ENCODE measurements at regions not wholly inside any gene's neighbourhood (a gene's known extent, or its start where the extent isn't known, plus 50 kb on each side); places are given as distances from the start of the nearest gene placed in this dataset.
"Not testable (repeated sequence)": the region's sequence is repeated elsewhere in the genome, so short reads cannot be mapped to it uniquely, and the experiment has no call there.

DNA sequence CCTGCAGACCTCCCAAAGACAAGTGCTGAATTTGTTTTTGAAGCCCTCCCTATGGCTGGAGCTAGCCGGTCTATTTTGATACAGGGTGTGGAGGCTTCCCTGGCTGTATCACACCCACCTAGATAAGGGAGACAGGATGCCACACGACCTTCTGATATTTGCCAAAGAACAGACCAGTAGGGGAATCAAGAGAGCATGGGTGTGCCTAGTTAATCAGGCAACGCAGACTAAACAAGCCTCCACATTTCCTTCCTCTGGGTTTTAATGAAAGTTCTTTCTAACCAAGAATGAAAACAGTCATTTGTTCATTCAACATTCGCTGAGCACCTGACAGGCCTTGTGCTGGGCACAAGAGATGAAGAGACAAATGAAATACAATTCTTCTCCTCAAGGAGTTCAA, 446.8 kb downstream of the PLPP3 start:
- TF ChIP-seq, protein P1, sequence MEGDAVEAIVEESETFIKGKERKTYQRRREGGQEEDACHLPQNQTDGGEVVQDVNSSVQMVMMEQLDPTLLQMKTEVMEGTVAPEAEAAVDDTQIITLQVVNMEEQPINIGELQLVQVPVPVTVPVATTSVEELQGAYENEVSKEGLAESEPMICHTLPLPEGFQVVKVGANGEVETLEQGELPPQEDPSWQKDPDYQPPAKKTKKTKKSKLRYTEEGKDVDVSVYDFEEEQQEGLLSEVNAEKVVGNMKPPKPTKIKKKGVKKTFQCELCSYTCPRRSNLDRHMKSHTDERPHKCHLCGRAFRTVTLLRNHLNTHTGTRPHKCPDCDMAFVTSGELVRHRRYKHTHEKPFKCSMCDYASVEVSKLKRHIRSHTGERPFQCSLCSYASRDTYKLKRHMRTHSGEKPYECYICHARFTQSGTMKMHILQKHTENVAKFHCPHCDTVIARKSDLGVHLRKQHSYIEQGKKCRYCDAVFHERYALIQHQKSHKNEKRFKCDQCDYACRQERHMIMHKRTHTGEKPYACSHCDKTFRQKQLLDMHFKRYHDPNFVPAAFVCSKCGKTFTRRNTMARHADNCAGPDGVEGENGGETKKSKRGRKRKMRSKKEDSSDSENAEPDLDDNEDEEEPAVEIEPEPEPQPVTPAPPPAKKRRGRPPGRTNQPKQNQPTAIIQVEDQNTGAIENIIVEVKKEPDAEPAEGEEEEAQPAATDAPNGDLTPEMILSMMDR (IDR thresholded peaks at IDR 0.05; ENCODE audit: insufficient read depth, low read length, missing control alignments), result no peak
- DNase-seq (ENCODE audit: low read depth, low spot score), result no peak
- POLR2A ChIA-PET, result no interaction called here

DNA sequence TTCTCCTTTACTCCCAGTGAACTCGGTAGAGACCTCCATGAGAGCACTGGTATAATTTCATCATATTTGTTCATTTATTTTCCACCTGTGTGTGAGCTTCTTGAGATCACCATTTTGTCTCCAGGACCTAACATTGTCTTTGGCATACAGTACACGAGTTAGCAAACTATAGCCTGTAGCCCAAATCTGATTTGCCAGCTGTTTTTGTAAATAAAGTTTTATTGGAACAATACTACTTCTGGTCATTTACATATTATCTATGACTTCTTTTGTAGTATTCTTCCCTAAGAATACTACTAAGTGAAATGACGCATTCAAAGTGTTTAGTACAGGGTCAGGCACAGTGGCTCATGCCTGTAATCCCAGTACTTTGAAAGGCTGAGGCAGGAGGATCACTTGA, 449.5 kb downstream of the PLPP3 start:
- ChIA-PET CTCF (no interaction called here), POLR2A (no interaction called here)
- no peak for DNase-seq (ENCODE audit: low read depth, low spot score)
- H3K4me3 ChIP-seq (ENCODE audit: low read depth, low read length), result no peak overlapping the region
- TF ChIP-seq, protein P1 (IDR thresholded peaks at IDR 0.05; ENCODE audit: insufficient read depth, low read length, missing control alignments), result no peak

More for the DNA sequence above, 446.8 kb downstream of the PLPP3 start:
- CTCF ChIA-PET, result interaction anchor here (1.2 kb wide), 1 partner anchor 8 kb away, joined by 4 read pairs; no protein-coding TSS in a partner anchor
- no peak overlapping the region for H3K4me3 ChIP-seq (ENCODE audit: low read depth, low read length)

DNA sequence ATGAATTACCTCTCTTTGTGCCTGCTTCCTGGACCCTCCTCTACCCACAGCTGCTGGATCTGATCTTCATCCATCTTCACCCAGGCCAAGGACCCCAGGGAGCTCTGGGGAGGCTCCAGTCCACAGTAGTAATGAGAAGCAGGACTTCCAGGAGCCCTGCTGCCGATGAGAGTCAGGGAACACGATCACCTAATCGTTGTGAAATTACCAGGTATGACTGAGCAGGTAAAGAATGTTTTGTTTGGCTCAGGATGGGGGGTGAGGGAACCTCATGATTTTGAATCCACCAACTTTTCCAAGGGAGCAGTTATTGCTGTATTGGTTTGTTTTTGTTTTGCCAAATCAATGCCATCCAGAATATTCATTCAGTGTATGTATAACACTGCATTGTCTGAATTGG, 454.0 kb downstream of the PLPP3 start:
- POLR2A ChIA-PET, result no interaction called here

DNA sequence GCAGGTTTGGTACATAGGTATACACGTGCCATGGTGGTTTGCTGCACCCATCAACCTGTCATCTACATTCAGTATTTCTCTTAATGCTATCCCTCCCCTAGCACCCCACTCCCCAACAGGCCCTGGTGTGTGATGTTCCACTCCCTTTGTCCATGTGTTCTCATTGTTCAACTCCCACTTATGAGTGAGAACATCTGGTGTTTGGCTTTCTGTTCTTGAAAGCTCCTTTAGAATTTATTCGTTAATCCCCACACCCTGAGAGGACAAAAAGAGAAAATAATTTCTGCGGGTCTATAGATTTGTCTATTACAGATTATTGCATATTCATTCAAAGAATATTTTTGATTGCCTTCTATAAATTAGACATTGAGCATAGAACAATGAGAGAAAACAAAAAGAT, 455.5 kb downstream of the PLPP3 start:
- TF ChIP-seq, protein P1 (IDR thresholded peaks at IDR 0.05; ENCODE audit: insufficient read depth, low read length, missing control alignments), result no peak
- CTCF ChIA-PET, result interaction anchor here (0.6 to 1.2 kb wide), 2 partner anchors 9 to 1177 kb away, joined by 3 to 4 read pairs; no protein-coding TSS in a partner anchor
- POLR2A ChIA-PET, result no interaction called here
- no peak overlapping the region for H3K4me3 ChIP-seq (ENCODE audit: low read depth, low read length)
- no peak for DNase-seq (ENCODE audit: low read depth, low spot score)

More for the DNA sequence above, 454.0 kb downstream of the PLPP3 start:
- DNase-seq (ENCODE audit: low read depth, low spot score), result no peak
- CTCF ChIA-PET, result interaction anchor here (1.0 kb wide), 1 partner anchor 9 kb away, joined by 3 read pairs; no protein-coding TSS in a partner anchor
- TF ChIP-seq, protein P1 (IDR thresholded peaks at IDR 0.05; ENCODE audit: insufficient read depth, low read length, missing control alignments), result no peak
- no peak overlapping the region for H3K4me3 ChIP-seq (ENCODE audit: low read depth, low read length)

DNA sequence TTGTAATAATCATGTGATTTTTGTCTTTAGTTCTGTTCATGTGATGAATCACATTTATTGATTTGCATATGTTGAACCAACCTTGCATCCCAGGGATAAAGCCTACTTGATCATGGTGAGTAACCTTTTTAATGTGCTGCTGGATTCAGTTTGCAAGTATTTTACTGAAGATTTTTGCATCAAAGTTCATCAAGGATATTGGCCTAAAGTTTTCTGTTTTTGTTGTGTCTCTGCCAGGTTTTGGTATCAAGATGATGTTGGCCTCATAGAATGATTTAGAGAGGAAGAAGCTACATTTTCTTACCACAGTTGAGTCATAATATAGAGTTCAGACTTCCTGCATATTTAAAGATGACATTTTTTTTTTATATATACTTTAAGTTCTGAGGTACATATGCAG, 455.9 kb downstream of the PLPP3 start:
- no peak for DNase-seq (ENCODE audit: low read depth, low spot score)
- TF ChIP-seq, protein P1 (IDR thresholded peaks at IDR 0.05; ENCODE audit: insufficient read depth, low read length, missing control alignments), result no peak
- CTCF ChIA-PET, result no interaction called here
- POLR2A ChIA-PET, result no interaction called here
- H3K4me3 ChIP-seq (ENCODE audit: low read depth, low read length), result no peak overlapping the region

DNA sequence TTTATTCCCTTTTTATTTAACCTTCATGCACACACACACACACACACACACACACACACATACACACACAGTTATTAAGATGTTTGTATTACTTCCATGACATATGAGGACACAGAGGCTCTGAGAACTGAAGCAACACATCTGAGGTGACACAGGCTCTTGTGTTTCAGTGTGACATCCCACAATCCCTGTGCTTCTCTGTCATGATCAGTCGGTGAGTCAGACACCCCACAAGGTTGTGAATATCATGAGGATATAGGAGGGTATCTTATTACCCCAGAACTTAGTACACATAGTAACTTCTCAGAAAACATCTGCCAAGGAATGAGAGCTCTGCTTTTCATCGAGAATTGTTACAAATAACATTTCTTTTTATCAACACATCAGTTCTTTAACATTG, 459.3 kb downstream of the PLPP3 start:
- TF ChIP-seq, protein P1 (IDR thresholded peaks at IDR 0.05; ENCODE audit: insufficient read depth, low read length, missing control alignments), result no peak
- CTCF ChIA-PET, result interaction anchor here (0.6 kb wide), 1 partner anchor 12 kb away, joined by 3 read pairs; no protein-coding TSS in a partner anchor
- H3K4me3 ChIP-seq (ENCODE audit: low read depth, low read length), result no peak overlapping the region
- no peak for DNase-seq (ENCODE audit: low read depth, low spot score)
- POLR2A ChIA-PET, result interaction anchor here (0.8 kb wide), 1 partner anchor 366 kb away, joined by 5 read pairs; no protein-coding TSS in a partner anchor

DNA sequence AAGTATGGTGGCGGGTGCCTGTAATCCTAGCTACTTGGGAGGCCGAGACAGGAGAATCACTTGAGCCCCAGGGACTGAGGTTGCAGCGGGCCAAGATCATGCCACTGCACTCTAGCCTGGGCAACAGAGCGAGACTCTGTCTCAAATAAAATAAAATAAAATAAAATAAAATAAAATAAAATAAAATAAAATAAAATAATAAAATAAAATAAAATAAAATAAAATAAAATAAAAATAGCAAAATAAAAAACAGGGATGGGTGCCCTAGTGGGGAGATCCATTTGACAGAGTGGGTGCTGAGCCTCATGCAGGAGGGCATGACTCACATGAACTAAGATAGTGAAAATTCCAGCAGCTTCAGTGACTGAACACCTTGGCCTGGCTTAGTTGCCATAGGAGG, 460.7 kb downstream of the PLPP3 start:
- POLR2A ChIA-PET; DNase-seq (ENCODE audit: low read depth, low spot score); H3K4me3 ChIP-seq (ENCODE audit: low read depth, low read length); CTCF ChIA-PET: not testable (repeated sequence)

All from AG04449 (cell line).